ENCODE measurements at regions not wholly inside any gene's neighbourhood (a gene's known extent, or its start where the extent isn't known, plus 50 kb on each side); places are given as distances from the start of the nearest gene placed in this dataset.

GRCh38 chr12:42919691-42920090, 330.1 kb upstream of the PRICKLE1 start:
- DNase-seq (ENCODE audit: low read depth in 1 of 2, low spot score in 1 of 2) = no peak
- H3K27ac ChIP-seq (replicated peaks) = no peak overlapping the region
- no peaks in the 10 kb centered on the region for H3K27me3 ChIP-seq (ENCODE audit: insufficient read depth, poor library complexity, severe bottlenecking)
- TF ChIP-seq CTCF (IDR thresholded peaks at IDR 0.05; ENCODE audit: insufficient read depth, low read length) (no peak), GABPA (IDR thresholded peaks at IDR 0.05; ENCODE audit: low read depth) (no peak), REST (IDR thresholded peaks at IDR 0.05; ENCODE audit: insufficient replicate concordance, low read depth) (no peak), SPI1 (IDR thresholded peaks at IDR 0.05; ENCODE audit: borderline replicate concordance, low read depth) (no peak)
- H3K4me3 ChIP-seq (replicated peaks; ENCODE audit: insufficient read depth, low read length) = no peak overlapping the region

GRCh38 chr12:42918443-42918842, 328.9 kb upstream of the PRICKLE1 start:
- DNase-seq (ENCODE audit: low read depth in 1 of 2, low spot score in 1 of 2) = no peak

GRCh38 chr12:42916143-42916542, 326.6 kb upstream of the PRICKLE1 start:
- H3K27ac ChIP-seq (replicated peaks) = no peak overlapping the region
- H3K4me3 ChIP-seq (replicated peaks; ENCODE audit: insufficient read depth, low read length) = no peak overlapping the region
- TF ChIP-seq GABPA (IDR thresholded peaks at IDR 0.05; ENCODE audit: low read depth) (no peak), SPI1 (IDR thresholded peaks at IDR 0.05; ENCODE audit: borderline replicate concordance, low read depth) (no peak)
- H3K27me3 ChIP-seq (ENCODE audit: insufficient read depth, poor library complexity, severe bottlenecking) = no peaks in the 10 kb centered on the region
- DNase-seq (ENCODE audit: low read depth in 1 of 2, low spot score in 1 of 2) = no peak

More at GRCh38 chr12:42918443-42918842, 328.9 kb upstream of the PRICKLE1 start:
- Histone ChIP-seq H3K27ac (replicated peaks) (no peak overlapping the region), H3K27me3 (ENCODE audit: insufficient read depth, poor library complexity, severe bottlenecking) (no peaks in the 10 kb centered on the region), H3K4me3 (replicated peaks; ENCODE audit: insufficient read depth, low read length) (no peak overlapping the region)
- TF ChIP-seq GABPA (IDR thresholded peaks at IDR 0.05; ENCODE audit: low read depth) = no peak
- TF ChIP-seq POLR2AphosphoS5 (IDR thresholded peaks at IDR 0.05; ENCODE audit: low read depth) = no peak
- TF ChIP-seq SPI1 (IDR thresholded peaks at IDR 0.05; ENCODE audit: borderline replicate concordance, low read depth) = no peak
- no peak for TF ChIP-seq CTCF (IDR thresholded peaks at IDR 0.05; ENCODE audit: insufficient read depth, low read length)
- TF ChIP-seq REST (IDR thresholded peaks at IDR 0.05; ENCODE audit: insufficient replicate concordance, low read depth) = no peak

GRCh38 chr12:42915426-42915825, 325.9 kb upstream of the PRICKLE1 start:
- no peaks in the 10 kb centered on the region for H3K27me3 ChIP-seq (ENCODE audit: insufficient read depth, poor library complexity, severe bottlenecking)
- no peak for DNase-seq (ENCODE audit: low read depth in 1 of 2, low spot score in 1 of 2)
- no peak for TF ChIP-seq POLR2AphosphoS5 (IDR thresholded peaks at IDR 0.05; ENCODE audit: low read depth)
- no peak for TF ChIP-seq GABPA (IDR thresholded peaks at IDR 0.05; ENCODE audit: low read depth)
- no peak for TF ChIP-seq SPI1 (IDR thresholded peaks at IDR 0.05; ENCODE audit: borderline replicate concordance, low read depth)
- no peak for TF ChIP-seq CTCF (IDR thresholded peaks at IDR 0.05; ENCODE audit: insufficient read depth, low read length)
- no peak for TF ChIP-seq REST (IDR thresholded peaks at IDR 0.05; ENCODE audit: insufficient replicate concordance, low read depth)
- H3K27ac ChIP-seq (replicated peaks) = no peak overlapping the region
- H3K4me3 ChIP-seq (replicated peaks; ENCODE audit: insufficient read depth, low read length) = no peak overlapping the region

Measured in HL-60 (cell line).